OCI-M2 (cell line): ENCODE measurements at regions not wholly inside any gene's neighbourhood (a gene's known extent, or its start where the extent isn't known, plus 50 kb on each side); places are given as distances from the start of the nearest gene placed in this dataset.
"Not testable (repeated sequence)": the region's sequence is repeated elsewhere in the genome, so short reads cannot be mapped to it uniquely, and the experiment has no call there.

Source experiments
- DNase-seq: peaks from one replicate; lab custom pipeline; 2025; ENCODE audit not compliant: unreplicated experiment; lab: John Stamatoyannopoulos, UW

GRCh38 chr6:158920311-158920905 lies 79.6 kb downstream of the RSPH3 start:
- no peak for DNase-seq

- no peak for DNase-seq
Observed at GRCh38 chr6:158919865-158920264, 80.1 kb downstream of the RSPH3 start.

- no peak for DNase-seq
Observed at GRCh38 chr6:158916617-158917016, 83.4 kb downstream of the RSPH3 start.

DNA sequence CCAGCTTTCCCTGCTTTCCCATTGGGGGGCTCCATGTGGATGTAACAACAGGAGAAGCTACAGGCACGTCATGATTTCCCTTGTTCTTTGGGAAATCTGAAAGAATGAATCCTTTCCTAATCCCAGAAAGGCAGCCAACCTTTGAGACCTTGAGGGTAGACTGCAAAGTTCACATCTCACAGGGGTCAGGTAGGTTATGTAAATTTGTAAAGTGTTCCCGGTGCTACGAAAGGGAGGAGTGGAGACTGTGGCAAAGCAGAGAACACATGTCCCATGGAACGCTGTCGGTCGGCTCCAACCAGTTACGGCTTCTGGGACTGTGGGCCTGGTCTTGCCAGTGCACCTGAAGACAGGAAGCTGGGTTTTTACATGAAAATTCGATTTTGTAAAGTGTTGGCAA lies 85.1 kb downstream of the RSPH3 start:
- no peak for DNase-seq

GRCh38 chr6:158913580-158913979 lies 86.4 kb downstream of the RSPH3 start:
- DNase-seq, result no peak

- no peak for DNase-seq
Observed at GRCh38 chr6:158912655-158913054, 87.3 kb downstream of the RSPH3 start.

DNA sequence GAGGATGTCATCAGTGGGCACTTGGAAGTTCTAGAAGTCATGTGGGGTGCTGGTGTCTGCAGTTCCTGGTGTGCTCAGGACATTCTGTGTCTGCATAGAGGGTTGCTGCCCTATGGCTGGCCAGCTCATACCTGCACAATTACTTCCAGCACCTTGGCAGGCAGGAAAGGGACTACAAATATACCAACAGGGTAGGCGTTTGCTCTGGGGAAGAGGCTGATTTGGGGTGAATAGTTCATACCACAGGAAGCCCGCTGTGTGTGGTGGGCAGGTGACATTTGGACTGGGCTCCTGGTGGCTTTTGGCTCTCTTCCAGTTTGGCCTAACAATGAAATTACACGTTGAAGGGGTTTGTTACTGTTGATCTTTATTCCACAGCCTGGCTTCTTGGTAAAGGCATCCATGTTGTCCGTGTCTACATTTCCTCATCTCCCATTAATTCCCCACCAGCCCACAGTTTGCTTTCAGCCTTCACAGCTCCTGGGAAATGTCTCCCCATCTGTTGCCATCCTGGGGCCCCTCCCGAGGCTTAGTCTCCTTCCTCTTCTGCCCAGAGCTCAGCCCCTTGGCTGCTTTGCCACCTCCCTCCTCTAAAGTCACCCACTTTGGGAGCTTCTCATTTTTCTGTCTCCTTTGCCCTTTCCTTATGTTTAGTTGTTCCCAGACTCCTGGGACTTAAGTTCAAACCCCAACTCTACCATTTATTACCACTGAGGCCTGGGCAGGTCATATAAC lies 88.1 kb downstream of the RSPH3 start:
- no peak for DNase-seq

- no peak for DNase-seq
Observed at GRCh38 chr6:158910484-158911440, 89.2 kb downstream of the RSPH3 start.

DNA sequence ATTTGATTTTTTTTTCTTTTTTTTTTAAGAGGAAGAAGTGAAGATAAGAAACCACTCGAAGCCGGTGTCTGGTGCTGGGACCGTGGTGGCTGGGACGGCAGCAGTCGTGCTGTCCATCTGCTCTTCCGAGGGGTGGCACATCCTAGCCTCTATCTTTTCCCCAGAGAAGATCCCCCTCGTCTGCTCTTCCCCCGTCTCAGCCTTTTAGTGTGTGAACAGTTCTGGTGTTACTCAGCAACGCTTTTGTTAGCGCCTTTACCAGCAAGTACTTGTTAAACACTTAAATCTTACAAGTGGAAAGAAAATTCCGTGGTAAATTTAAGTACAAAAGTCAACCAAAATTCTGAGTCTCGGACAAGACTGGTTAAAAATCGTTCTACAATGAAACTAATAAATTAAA lies 90.1 kb downstream of the RSPH3 start:
- DNase-seq, result no peak

DNA sequence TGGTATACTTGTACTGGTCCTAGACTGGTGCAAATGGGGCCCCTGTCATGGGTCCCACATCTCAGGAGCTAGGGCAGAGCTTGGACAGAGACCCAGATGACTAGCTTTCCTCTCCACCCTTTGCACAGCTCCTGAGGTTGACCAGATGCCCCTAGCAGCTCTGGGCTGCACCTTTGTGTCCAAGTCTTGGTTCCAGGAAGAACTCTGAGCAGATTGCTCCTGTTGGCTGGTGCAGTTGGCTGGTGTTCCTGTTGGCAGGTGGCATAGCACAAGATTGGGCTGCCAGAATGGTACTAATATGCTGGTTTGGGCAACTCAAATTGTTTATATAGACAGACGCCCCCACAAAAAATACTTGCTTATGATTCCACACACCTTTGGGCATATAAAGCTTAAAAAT lies 89.4 kb upstream of the EZR start:
- DNase-seq, result no peak

DNA sequence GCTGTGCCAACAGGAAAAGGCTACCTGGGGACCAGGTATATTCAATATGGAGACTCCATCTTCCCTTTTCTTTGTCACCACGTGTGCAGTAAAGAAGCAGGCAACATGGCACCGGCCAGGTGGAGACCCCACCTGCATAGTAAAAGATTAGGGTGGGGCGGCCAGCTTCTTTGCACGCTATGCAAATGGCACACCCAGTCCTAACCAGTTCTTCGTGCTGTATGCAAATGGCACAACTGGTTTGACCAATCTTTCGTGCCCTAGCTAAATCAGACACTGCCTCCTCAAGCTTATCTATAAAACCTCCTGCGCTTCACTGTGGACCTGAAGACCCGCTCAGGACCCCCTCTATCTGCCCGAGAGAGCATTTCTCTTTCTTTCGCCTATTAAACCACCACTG lies 88.8 kb upstream of the EZR start:
- DNase-seq, result no peak

- no peak for DNase-seq
Observed at GRCh38 chr6:158906926-158907325, 87.8 kb upstream of the EZR start.

- DNase-seq, result no peak
Observed at GRCh38 chr6:158905277-158905676, 86.1 kb upstream of the EZR start.

GRCh38 chr6:158903801-158904200 lies 84.6 kb upstream of the EZR start:
- no peak for DNase-seq

GRCh38 chr6:158900663-158901312 lies 81.6 kb upstream of the EZR start:
- no peak for DNase-seq

GRCh38 chr6:158897236-158897635 lies 78.1 kb upstream of the EZR start:
- DNase-seq, result no peak

DNA sequence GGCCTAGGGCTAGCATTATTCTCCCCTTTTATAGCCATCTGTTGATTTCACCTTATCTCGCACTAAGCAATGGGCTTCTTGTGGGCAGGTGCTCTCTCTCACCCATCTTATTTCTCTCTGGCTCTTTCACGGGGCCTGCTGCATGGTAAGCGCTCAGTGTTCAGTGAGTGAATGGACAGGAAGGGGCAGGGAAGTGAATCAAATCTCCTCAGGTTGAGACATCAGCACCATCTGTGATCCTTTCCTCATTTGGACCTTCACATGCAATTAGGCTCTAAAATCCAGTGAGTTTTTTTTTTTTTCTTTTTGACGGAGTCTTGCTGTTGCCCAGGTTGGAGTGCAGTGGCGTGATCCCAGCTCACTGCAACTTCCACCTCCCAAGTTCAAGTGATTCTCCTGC lies 76.5 kb upstream of the EZR start:
- no peak for DNase-seq

GRCh38 chr6:158894193-158894592 lies 75.0 kb upstream of the EZR start:
- DNase-seq, result no peak

DNA sequence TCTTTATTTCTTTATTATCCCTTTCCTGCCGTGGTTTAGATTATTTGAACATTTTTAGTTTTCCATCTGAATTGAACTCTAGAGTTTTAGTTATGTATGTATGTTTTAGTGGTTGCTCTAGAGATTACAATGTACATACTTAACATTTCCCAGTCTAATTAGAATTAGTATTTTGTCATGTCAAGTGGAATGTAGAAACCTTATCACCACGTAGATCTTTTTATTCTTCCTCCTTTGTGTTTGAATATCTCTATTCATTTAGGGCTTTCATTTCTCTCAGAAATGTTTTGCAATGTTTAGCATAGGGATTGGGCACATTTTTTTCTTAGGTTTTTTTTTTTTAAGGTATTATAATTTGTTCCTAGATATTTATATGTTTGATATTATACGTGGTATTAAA lies 73.1 kb upstream of the EZR start:
- no peak for DNase-seq

GRCh38 chr6:158891560-158891959 lies 72.4 kb upstream of the EZR start:
- DNase-seq, result not testable (repeated sequence)

DNA sequence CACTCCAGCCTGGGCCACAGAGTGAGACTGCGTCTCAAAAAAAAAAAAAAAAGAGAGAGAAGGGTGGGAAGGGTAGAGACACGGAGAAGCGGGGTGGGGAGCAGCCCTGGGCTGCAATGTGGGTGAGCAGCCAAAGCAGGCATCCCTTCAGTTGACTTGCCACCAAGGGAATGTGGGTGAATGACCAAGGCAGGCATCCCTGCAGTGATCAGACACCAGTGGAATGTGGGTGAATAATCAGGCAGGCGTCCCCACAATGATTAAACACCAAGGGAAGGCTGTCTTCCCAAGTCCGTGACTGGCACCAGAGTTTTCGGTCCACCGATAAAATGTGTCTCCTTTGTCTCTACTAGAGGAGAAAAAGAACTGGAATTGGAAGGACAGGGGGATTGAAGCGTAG lies 69.0 kb upstream of the EZR start:
- not testable (repeated sequence) for DNase-seq
